Spleen (tissue), 7 donors: ENCODE measurements at regions not wholly inside any gene's neighbourhood (a gene's known extent, or its start where the extent isn't known, plus 50 kb on each side); places are given as distances from the start of the nearest gene placed in this dataset.

Experiments
- CTCF ChIP-seq, 11 experiments: fragments of 200-600 bp in 7 of 11; fragments of 450-650 bp in 4 of 11; sonication (generic) in 4 of 11; IDR thresholded peaks in 8 of 11; conservative IDR thresholded peaks in 3 of 11; 1 replicate in 7 of 11; 2 replicates in 4 of 11; pipeline versions ENCODE4 v1.4.0 to v1.8.0; 2016 to 2021; ENCODE audit warnings: antibody characterized with exemption in 11 of 11, inconsistent platforms in 4 of 11, mild to moderate bottlenecking in 1 of 11
- POLR2A ChIP-seq, 3 donors: fragments of 450-650 bp; IDR thresholded peaks; one replicate each; pipeline ENCODE4 v1.5.1; 2017; ENCODE audit warnings: antibody characterized with exemption in 3 of 3, mild to moderate bottlenecking in 1 of 3
- donor health status: DM: no; HTN: no; CAD: no; lungs with moderate emphysema.
- donor health status: DM: no; HTN: no; CAD: no.
- donor health status: DM: no; HTN: no; CAD: no.

GRCh38 chr2:185687967-185688366, 50.6 kb upstream of the FSIP2 start:
- no peak for TF ChIP-seq CTCF (IDR thresholded peaks at IDR 0.05 in 8 of 11, conservative IDR thresholded peaks at IDR 0.05 in 3 of 11)
- no peak for TF ChIP-seq POLR2A (IDR thresholded peaks at IDR 0.05)
